ENCODE measurements at regions not wholly inside any gene's neighbourhood (a gene's known extent, or its start where the extent isn't known, plus 50 kb on each side); places are given as distances from the start of the nearest gene placed in this dataset.

DNA sequence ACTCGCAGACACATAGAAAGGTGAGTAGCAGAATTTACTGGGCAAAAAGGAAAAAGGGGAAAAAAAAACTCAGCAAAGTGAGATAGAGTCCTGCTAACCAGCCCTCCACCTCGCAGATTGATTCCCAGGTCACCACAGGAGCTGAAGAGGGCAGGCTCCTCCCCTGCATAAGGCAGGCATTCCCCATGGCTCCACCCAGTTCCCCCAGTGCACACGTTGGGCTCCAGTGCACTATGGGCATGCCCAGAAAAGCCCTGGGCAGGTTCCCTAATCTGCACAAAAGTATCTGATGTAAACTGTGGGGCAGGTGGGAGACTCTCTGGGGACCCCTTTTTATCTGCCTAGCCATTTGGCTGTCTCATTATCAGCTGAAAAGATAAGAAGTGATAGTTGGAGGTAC, 461.2 kb upstream of the TMEFF2 start:
- TF ChIP-seq, protein P1, sequence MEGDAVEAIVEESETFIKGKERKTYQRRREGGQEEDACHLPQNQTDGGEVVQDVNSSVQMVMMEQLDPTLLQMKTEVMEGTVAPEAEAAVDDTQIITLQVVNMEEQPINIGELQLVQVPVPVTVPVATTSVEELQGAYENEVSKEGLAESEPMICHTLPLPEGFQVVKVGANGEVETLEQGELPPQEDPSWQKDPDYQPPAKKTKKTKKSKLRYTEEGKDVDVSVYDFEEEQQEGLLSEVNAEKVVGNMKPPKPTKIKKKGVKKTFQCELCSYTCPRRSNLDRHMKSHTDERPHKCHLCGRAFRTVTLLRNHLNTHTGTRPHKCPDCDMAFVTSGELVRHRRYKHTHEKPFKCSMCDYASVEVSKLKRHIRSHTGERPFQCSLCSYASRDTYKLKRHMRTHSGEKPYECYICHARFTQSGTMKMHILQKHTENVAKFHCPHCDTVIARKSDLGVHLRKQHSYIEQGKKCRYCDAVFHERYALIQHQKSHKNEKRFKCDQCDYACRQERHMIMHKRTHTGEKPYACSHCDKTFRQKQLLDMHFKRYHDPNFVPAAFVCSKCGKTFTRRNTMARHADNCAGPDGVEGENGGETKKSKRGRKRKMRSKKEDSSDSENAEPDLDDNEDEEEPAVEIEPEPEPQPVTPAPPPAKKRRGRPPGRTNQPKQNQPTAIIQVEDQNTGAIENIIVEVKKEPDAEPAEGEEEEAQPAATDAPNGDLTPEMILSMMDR (IDR thresholded peaks at IDR 0.05 in 2 of 3, conservative IDR thresholded peaks at IDR 0.05 in 1 of 3; ENCODE audit: control insufficient read depth in 2 of 3, extremely low read depth in 1 of 3, insufficient read depth in 1 of 3, low read depth in 3 of 3, low read length in 3 of 3), result no peak
- TF ChIP-seq, protein P2, sequence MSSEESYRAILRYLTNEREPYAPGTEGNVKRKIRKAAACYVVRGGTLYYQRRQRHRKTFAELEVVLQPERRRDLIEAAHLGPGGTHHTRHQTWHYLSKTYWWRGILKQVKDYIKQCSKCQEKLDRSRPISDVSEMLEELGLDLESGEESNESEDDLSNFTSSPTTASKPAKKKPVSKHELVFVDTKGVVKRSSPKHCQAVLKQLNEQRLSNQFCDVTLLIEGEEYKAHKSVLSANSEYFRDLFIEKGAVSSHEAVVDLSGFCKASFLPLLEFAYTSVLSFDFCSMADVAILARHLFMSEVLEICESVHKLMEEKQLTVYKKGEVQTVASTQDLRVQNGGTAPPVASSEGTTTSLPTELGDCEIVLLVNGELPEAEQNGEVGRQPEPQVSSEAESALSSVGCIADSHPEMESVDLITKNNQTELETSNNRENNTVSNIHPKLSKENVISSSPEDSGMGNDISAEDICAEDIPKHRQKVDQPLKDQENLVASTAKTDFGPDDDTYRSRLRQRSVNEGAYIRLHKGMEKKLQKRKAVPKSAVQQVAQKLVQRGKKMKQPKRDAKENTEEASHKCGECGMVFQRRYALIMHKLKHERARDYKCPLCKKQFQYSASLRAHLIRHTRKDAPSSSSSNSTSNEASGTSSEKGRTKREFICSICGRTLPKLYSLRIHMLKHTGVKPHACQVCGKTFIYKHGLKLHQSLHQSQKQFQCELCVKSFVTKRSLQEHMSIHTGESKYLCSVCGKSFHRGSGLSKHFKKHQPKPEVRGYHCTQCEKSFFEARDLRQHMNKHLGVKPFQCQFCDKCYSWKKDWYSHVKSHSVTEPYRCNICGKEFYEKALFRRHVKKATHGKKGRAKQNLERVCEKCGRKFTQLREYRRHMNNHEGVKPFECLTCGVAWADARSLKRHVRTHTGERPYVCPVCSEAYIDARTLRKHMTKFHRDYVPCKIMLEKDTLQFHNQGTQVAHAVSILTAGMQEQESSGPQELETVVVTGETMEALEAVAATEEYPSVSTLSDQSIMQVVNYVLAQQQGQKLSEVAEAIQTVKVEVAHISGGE (CRISPR knock-in tag; IDR thresholded peaks at IDR 0.05), result no peak
- TF ChIP-seq POU2F2 (IDR thresholded peaks at IDR 0.05; ENCODE audit: borderline replicate concordance, low read depth, low read length), result no peak
- TF ChIP-seq SMAD1 (IDR thresholded peaks at IDR 0.05; ENCODE audit: low read depth, partially characterized antibody), result no peak
- no peak for TF ChIP-seq CEBPB (IDR thresholded peaks at IDR 0.05; ENCODE audit: borderline replicate concordance in 1 of 2, low read depth in 2 of 2, low read length in 2 of 2)

Measured in GM12878 (cell line).